ENCODE measurements at regions not wholly inside any gene's neighbourhood (a gene's known extent, or its start where the extent isn't known, plus 50 kb on each side); places are given as distances from the start of the nearest gene placed in this dataset.

GRCh38 chr2:146821836-146822316, 1023.0 kb upstream of the ACVR2A start:
- no peak overlapping the region for H3K4me3 ChIP-seq (replicated peaks; ENCODE audit: insufficient read depth, low read length)
- DNase-seq (ENCODE audit: low read depth in 1 of 2, low spot score in 1 of 2), result no peak
- H3K27ac ChIP-seq (replicated peaks), result no peak overlapping the region
- TF ChIP-seq CTCF (IDR thresholded peaks at IDR 0.05; ENCODE audit: insufficient read depth, low read length), result no peak
- TF ChIP-seq POLR2AphosphoS5 (IDR thresholded peaks at IDR 0.05; ENCODE audit: low read depth), result no peak
- no peak for TF ChIP-seq GABPA (IDR thresholded peaks at IDR 0.05; ENCODE audit: low read depth)
- no peak for TF ChIP-seq REST (IDR thresholded peaks at IDR 0.05; ENCODE audit: insufficient replicate concordance, low read depth)
- no peak for TF ChIP-seq SPI1 (IDR thresholded peaks at IDR 0.05; ENCODE audit: borderline replicate concordance, low read depth)
- no peaks in the 10 kb centered on the region for H3K27me3 ChIP-seq (ENCODE audit: insufficient read depth, poor library complexity, severe bottlenecking)

GRCh38 chr2:146820672-146821071, 1024.2 kb upstream of the ACVR2A start:
- no peak for DNase-seq (ENCODE audit: low read depth in 1 of 2, low spot score in 1 of 2)
- H3K27me3 ChIP-seq (ENCODE audit: insufficient read depth, poor library complexity, severe bottlenecking), result no peaks in the 10 kb centered on the region
- no peak for TF ChIP-seq SPI1 (IDR thresholded peaks at IDR 0.05; ENCODE audit: borderline replicate concordance, low read depth)
- no peak for TF ChIP-seq CTCF (IDR thresholded peaks at IDR 0.05; ENCODE audit: insufficient read depth, low read length)
- H3K4me3 ChIP-seq (replicated peaks; ENCODE audit: insufficient read depth, low read length), result no peak overlapping the region
- H3K27ac ChIP-seq (replicated peaks), result no peak overlapping the region

GRCh38 chr2:146818122-146818521, 1026.7 kb upstream of the ACVR2A start:
- no peak overlapping the region for H3K4me3 ChIP-seq (replicated peaks; ENCODE audit: insufficient read depth, low read length)
- TF ChIP-seq SPI1 (IDR thresholded peaks at IDR 0.05; ENCODE audit: borderline replicate concordance, low read depth) (no peak), POLR2AphosphoS5 (IDR thresholded peaks at IDR 0.05; ENCODE audit: low read depth) (no peak), REST (IDR thresholded peaks at IDR 0.05; ENCODE audit: insufficient replicate concordance, low read depth) (no peak), CTCF (IDR thresholded peaks at IDR 0.05; ENCODE audit: insufficient read depth, low read length) (no peak)
- H3K27ac ChIP-seq (replicated peaks), result no peak overlapping the region
- DNase-seq (ENCODE audit: low read depth in 1 of 2, low spot score in 1 of 2), result no peak
- H3K27me3 ChIP-seq (ENCODE audit: insufficient read depth, poor library complexity, severe bottlenecking), result no peaks in the 10 kb centered on the region

GRCh38 chr2:146817613-146818012, 1027.2 kb upstream of the ACVR2A start:
- TF ChIP-seq POLR2AphosphoS5 (IDR thresholded peaks at IDR 0.05; ENCODE audit: low read depth) (no peak), SPI1 (IDR thresholded peaks at IDR 0.05; ENCODE audit: borderline replicate concordance, low read depth) (no peak), REST (IDR thresholded peaks at IDR 0.05; ENCODE audit: insufficient replicate concordance, low read depth) (no peak), GABPA (IDR thresholded peaks at IDR 0.05; ENCODE audit: low read depth) (no peak), CTCF (IDR thresholded peaks at IDR 0.05; ENCODE audit: insufficient read depth, low read length) (no peak)
- Histone ChIP-seq H3K27me3 (ENCODE audit: insufficient read depth, poor library complexity, severe bottlenecking) (no peaks in the 10 kb centered on the region), H3K27ac (replicated peaks) (no peak overlapping the region), H3K4me3 (replicated peaks; ENCODE audit: insufficient read depth, low read length) (no peak overlapping the region)
- DNase-seq (ENCODE audit: low read depth in 1 of 2, low spot score in 1 of 2), result no peak

Data from HL-60 (cell line).